ENCODE measurements at regions not wholly inside any gene's neighbourhood (a gene's known extent, or its start where the extent isn't known, plus 50 kb on each side); places are given as distances from the start of the nearest gene placed in this dataset.

DNA sequence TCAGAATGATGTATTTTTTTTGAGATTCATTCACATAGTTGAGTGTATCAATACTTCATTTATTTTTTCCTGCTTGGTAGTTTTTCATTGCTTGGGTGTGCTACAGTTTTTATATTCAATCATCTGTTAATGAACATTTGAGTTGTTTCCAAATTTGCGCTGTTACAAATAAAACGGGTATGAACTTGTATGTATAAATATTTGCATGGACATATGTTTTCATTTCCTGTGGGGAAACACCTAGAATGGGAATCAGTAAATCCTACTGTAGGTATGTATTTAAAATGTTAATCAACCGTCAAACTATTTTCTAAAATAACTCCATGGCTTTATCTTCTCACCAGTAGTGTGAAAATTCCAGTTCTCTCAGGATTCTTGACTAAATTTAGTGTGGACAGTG is 826.3 kb downstream of the EFNB2 start:
- WGBS (ENCODE audit: insufficient coverage, low coverage, low lambda C conversion rate, missing lambda C conversion rate), result 60% methylated on average over 3 of the region's 3 CpGs

DNA sequence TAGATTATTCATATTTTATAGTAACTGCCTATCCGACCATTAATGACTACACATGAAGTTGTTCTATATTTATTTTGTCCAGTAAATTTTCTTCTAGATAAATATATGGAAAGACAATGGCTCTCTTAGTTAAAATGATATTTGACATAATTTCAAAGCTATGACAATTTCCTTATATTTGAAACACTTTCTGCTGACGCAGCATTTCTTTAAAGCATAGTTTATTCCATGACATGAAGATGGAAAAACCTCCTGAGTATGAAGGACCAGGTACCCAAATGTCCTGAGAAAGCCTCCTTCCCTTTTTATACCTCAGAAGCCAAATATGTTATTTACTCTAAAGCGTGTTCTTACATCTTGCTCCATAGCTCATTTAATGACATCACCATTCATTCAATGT is 831.6 kb downstream of the EFNB2 start:
- no peak for DNase-seq
- Histone ChIP-seq H3K9me3 (no peaks in the 10 kb centered on the region), H3K27ac (no peak overlapping the region), H3K4me3 (no peak overlapping the region), H3K36me3 (no peaks in the 10 kb centered on the region), H3K4me1 (no peaks in the 10 kb centered on the region), H3K27me3 (no peaks in the 10 kb centered on the region)
- WGBS (ENCODE audit: insufficient coverage, low coverage, low lambda C conversion rate, missing lambda C conversion rate), result 55% methylated on average over 3 of the region's 3 CpGs
- TF ChIP-seq, protein P1, sequence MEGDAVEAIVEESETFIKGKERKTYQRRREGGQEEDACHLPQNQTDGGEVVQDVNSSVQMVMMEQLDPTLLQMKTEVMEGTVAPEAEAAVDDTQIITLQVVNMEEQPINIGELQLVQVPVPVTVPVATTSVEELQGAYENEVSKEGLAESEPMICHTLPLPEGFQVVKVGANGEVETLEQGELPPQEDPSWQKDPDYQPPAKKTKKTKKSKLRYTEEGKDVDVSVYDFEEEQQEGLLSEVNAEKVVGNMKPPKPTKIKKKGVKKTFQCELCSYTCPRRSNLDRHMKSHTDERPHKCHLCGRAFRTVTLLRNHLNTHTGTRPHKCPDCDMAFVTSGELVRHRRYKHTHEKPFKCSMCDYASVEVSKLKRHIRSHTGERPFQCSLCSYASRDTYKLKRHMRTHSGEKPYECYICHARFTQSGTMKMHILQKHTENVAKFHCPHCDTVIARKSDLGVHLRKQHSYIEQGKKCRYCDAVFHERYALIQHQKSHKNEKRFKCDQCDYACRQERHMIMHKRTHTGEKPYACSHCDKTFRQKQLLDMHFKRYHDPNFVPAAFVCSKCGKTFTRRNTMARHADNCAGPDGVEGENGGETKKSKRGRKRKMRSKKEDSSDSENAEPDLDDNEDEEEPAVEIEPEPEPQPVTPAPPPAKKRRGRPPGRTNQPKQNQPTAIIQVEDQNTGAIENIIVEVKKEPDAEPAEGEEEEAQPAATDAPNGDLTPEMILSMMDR (IDR thresholded peaks at IDR 0.05), result no peak
- TF ChIP-seq POLR2A (IDR thresholded peaks at IDR 0.05), result no peak
- ATAC-seq, result no peak
- intact Hi-C loops (cut with DNase I), result no loop called here

More for the DNA sequence above, 826.3 kb downstream of the EFNB2 start:
- Histone ChIP-seq H3K36me3 (no peaks in the 10 kb centered on the region), H3K27me3 (no peaks in the 10 kb centered on the region), H3K9me3 (no peaks in the 10 kb centered on the region), H3K27ac (no peak overlapping the region), H3K4me1 (no peaks in the 10 kb centered on the region), H3K4me3 (no peak overlapping the region)
- DNase-seq (no peak), ATAC-seq (no peak)
- intact Hi-C loops (cut with DNase I), result no loop called here
- no peak for TF ChIP-seq POLR2A (IDR thresholded peaks at IDR 0.05)
- TF ChIP-seq, protein P1 (IDR thresholded peaks at IDR 0.05), result no peak

DNA sequence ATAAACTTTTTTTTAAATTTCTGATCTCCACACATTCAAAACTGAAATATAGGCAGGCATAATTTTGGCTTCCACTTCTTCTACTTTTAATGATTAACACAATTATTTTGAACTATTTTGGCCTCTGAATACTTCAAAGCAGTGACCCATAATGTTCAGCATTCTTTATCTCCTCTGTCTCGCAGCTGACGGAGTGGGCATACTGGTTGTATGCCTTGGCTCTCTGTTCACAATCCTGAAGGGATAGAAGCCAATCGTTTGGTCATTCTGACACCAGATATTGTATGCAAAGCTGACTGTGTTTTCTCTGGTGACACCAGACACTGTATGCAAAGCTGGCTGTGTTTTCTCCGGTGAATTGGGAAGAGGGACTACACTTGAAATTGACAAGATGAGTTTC is 833.0 kb downstream of the EFNB2 start:
- no peaks in the 10 kb centered on the region for H3K36me3 ChIP-seq
- H3K27ac ChIP-seq, result no peak overlapping the region
- DNase-seq (no peak), ATAC-seq (no peak)
- H3K4me1 ChIP-seq, result no peaks in the 10 kb centered on the region
- H3K4me3 ChIP-seq, result no peak overlapping the region
- no peaks in the 10 kb centered on the region for H3K9me3 ChIP-seq
- intact Hi-C loops (cut with DNase I), result no loop called here
- WGBS (ENCODE audit: insufficient coverage, low coverage, low lambda C conversion rate, missing lambda C conversion rate), result 40% methylated on average over 4 of the region's 4 CpGs
- TF ChIP-seq, protein P1 (IDR thresholded peaks at IDR 0.05), result no peak
- TF ChIP-seq POLR2A (IDR thresholded peaks at IDR 0.05), result no peak
- H3K27me3 ChIP-seq, result no peaks in the 10 kb centered on the region

DNA sequence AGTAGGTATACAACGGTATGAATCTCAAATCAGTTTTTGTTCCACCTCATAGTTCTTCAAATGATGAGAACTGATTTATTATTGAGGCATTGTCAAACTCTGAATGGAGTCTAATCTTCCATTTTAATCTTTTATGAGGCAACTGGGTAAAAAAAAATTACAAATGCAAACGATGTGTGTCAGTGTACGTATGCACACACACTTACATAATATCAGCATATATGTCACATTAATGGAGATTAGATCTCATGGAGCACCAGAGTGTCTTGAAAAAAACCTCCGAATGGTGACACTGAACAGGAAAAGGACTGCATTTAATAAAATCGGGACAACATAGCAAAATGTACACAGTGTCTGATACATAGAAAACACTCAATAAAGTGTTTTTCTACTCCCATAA is 842.7 kb downstream of the EFNB2 start:
- TF ChIP-seq, protein P1 (IDR thresholded peaks at IDR 0.05), result no peak
- no peak for TF ChIP-seq POLR2A (IDR thresholded peaks at IDR 0.05)
- H3K4me1 ChIP-seq, result no peaks in the 10 kb centered on the region
- no peak for DNase-seq
- no peak overlapping the region for H3K4me3 ChIP-seq
- intact Hi-C loops (cut with DNase I), result no loop called here
- H3K27ac ChIP-seq, result no peak overlapping the region
- no peaks in the 10 kb centered on the region for H3K27me3 ChIP-seq
- WGBS (ENCODE audit: insufficient coverage, low coverage, low lambda C conversion rate, missing lambda C conversion rate), result 63% methylated on average over 5 of the region's 5 CpGs
- ATAC-seq, result no peak
- no peaks in the 10 kb centered on the region for H3K36me3 ChIP-seq
- no peaks in the 10 kb centered on the region for H3K9me3 ChIP-seq

DNA sequence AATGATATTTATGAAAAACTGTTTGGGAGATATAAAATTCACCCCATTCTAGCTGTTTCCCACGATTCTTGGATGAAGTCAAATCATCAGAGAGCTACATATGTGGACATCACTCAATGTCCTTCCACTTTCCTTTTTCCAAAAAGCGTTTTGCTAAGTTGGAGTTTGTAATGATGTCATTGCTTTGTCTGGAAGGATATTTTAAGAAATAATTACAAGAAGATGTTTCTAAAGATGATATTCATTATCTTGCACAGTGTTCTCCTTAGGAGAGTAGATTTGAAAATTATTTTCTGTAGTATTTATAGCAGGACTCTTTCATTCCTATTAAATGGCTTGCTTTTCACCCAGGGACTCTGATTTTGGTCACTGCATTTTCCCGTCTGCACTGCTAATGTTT is 851.2 kb downstream of the EFNB2 start:
- H3K4me1 ChIP-seq, result no peaks in the 10 kb centered on the region
- no peaks in the 10 kb centered on the region for H3K27me3 ChIP-seq
- intact Hi-C loops (cut with DNase I), result no loop called here
- 44% methylated on average over 3 of the region's 3 CpGs for WGBS (ENCODE audit: insufficient coverage, low coverage, low lambda C conversion rate, missing lambda C conversion rate)
- no peaks in the 10 kb centered on the region for H3K36me3 ChIP-seq
- H3K9me3 ChIP-seq, result no peaks in the 10 kb centered on the region
- H3K27ac ChIP-seq, result no peak overlapping the region
- TF ChIP-seq, protein P1 (IDR thresholded peaks at IDR 0.05), result no peak
- no peak for TF ChIP-seq POLR2A (IDR thresholded peaks at IDR 0.05)
- no peak for DNase-seq
- H3K4me3 ChIP-seq, result no peak overlapping the region
- no peak for ATAC-seq

Measured in right lobe of liver (tissue), 6 donors.